ENCODE measurements at regions not wholly inside any gene's neighbourhood (a gene's known extent, or its start where the extent isn't known, plus 50 kb on each side); places are given as distances from the start of the nearest gene placed in this dataset.

DNA sequence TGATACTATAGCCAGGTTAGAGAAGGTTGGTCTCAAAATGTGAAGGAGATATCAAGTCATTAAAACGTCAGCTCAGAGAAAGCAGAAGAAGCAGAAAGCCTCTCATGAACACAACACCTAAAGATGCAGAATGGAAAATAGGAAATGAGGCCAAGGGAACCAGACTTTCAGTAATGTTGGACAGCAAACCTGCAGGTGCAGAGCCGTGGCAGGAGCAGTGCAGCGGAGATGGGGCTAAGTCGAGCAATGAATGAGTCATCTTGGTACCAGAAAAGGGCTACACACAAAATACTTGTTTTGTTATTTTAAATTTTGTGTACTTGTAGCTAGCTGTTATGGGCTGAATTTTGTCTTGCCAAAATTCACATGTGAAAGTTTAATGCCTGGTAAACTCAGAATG is 479.6 kb upstream of the POM121L12 start:
- in situ Hi-C loops (cut with MboI; ENCODE audit: low sequenced_read_pairs), result no loop called here

More for the DNA sequence above, 479.6 kb upstream of the POM121L12 start:
- WGBS, 2 experiments (ENCODE audit: extremely low coverage in 2 of 2, insufficient read length in 1 of 2), result no CpG with 5 or more reads among the region's 4 CpGs
- Histone ChIP-seq H3K4ac (ENCODE audit: low read depth, low read length) (no peak overlapping the region), H3K18ac (ENCODE audit: low read depth, low read length) (no peak overlapping the region), H3K9me1 (ENCODE audit: insufficient read depth, low read length) (no peaks in the 10 kb centered on the region), H3K14ac (replicated peaks; ENCODE audit: low read depth, low read length) (no peak overlapping the region), H3K4me3 (ENCODE audit: insufficient read depth, low read depth, low read length) (no peak overlapping the region), H3K56ac (ENCODE audit: extremely low read depth, insufficient read depth, low read length) (no peak overlapping the region), H3K36me3 (ENCODE audit: control insufficient read depth, insufficient read depth, low read length) (no peaks in the 10 kb centered on the region), H3K4me1 (ENCODE audit: control insufficient read depth, insufficient read depth, low read length) (no peaks in the 10 kb centered on the region), H2BK120ac (ENCODE audit: low read depth, low read length) (no peak overlapping the region), H3K9me3 (ENCODE audit: control insufficient read depth, insufficient read depth, low read length) (peaks cover 6% of the 10 kb centered on the region), H4K20me1 (ENCODE audit: insufficient read depth, low read length) (no peaks in the 10 kb centered on the region), H3K4me2 (ENCODE audit: low read depth, low read length) (no peak overlapping the region), H2BK15ac (ENCODE audit: low read depth, low read length) (no peak overlapping the region), H3K27ac (ENCODE audit: insufficient read depth, low read length) (no peak overlapping the region), H3K79me1 (ENCODE audit: low read depth in 1 of 2, low read length in 2 of 2) (no peaks in the 10 kb centered on the region), H3K9ac (ENCODE audit: low read depth, low read length) (no peak overlapping the region), H4K5ac (ENCODE audit: low read depth, low read length) (no peak overlapping the region), H3K27me3 (ENCODE audit: control insufficient read depth, insufficient read depth, low read length) (no peaks in the 10 kb centered on the region), H4K91ac (ENCODE audit: insufficient read depth, low read depth, low read length) (no peak overlapping the region), H3K23ac (ENCODE audit: low read depth, low read length) (no peak overlapping the region), H2AK9ac (replicated peaks; ENCODE audit: low read depth, low read length, poor library complexity) (no peak overlapping the region), H2AK5ac (ENCODE audit: low read depth, low read length) (no peak overlapping the region), H4K8ac (ENCODE audit: low read depth in 2 of 2, low read length in 2 of 2) (no peak overlapping the region), H2AFZ (replicated peaks; ENCODE audit: low read length, poor library complexity) (no peak overlapping the region), H2BK5ac (ENCODE audit: low read depth, low read length, poor library complexity, severe bottlenecking) (no peak overlapping the region), H2BK20ac (ENCODE audit: low read depth, low read length) (no peak overlapping the region)
- no TSS peak for BruUV-seq (replicated peaks)
- DNase-seq (no peak), ATAC-seq (ENCODE audit: low read depth) (no peak)
- intact Hi-C loops (cut with micrococcal nuclease) (no loop called here), dilution Hi-C loops (cut with HindIII; ENCODE audit: low sequenced_read_pairs, unreplicated experiment) (no loop called here)
- CTCF ChIA-PET, result no interaction called here
- TF ChIP-seq SMC3 (IDR thresholded peaks at IDR 0.05; ENCODE audit: low read depth, low read length) (no peak), MAFK (IDR thresholded peaks at IDR 0.05; ENCODE audit: low read depth, low read length) (no peak), MAZ (IDR thresholded peaks at IDR 0.05; ENCODE audit: borderline replicate concordance, low read depth, low read length) (no peak), NFE2L2 (IDR thresholded peaks at IDR 0.05; ENCODE audit: low read depth, low read length) (no peak), FOS (IDR thresholded peaks at IDR 0.05; ENCODE audit: low read depth, low read length) (no peak), BHLHE40 (IDR thresholded peaks at IDR 0.05; ENCODE audit: low read depth, low read length) (no peak), POLR2A (IDR thresholded peaks at IDR 0.05; ENCODE audit: low read depth, low read length) (no peak), RCOR1 (IDR thresholded peaks at IDR 0.05; ENCODE audit: insufficient replicate concordance, low read length) (no peak), CHD1 (IDR thresholded peaks at IDR 0.05; ENCODE audit: low read depth, low read length) (no peak), MXI1 (IDR thresholded peaks at IDR 0.05; ENCODE audit: borderline replicate concordance, low read depth, low read length) (no peak), RFX5 (IDR thresholded peaks at IDR 0.05; ENCODE audit: low read depth, low read length) (no peak), CEBPB (IDR thresholded peaks at IDR 0.05; ENCODE audit: low read depth, low read length) (no peak), RAD21 (IDR thresholded peaks at IDR 0.05; ENCODE audit: low read length) (no peak)
- TF ChIP-seq, protein P1, sequence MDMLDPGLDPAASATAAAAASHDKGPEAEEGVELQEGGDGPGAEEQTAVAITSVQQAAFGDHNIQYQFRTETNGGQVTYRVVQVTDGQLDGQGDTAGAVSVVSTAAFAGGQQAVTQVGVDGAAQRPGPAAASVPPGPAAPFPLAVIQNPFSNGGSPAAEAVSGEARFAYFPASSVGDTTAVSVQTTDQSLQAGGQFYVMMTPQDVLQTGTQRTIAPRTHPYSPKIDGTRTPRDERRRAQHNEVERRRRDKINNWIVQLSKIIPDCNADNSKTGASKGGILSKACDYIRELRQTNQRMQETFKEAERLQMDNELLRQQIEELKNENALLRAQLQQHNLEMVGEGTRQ (IDR thresholded peaks at IDR 0.05; ENCODE audit: low read depth, low read length), result no peak
- TF ChIP-seq, protein P2, sequence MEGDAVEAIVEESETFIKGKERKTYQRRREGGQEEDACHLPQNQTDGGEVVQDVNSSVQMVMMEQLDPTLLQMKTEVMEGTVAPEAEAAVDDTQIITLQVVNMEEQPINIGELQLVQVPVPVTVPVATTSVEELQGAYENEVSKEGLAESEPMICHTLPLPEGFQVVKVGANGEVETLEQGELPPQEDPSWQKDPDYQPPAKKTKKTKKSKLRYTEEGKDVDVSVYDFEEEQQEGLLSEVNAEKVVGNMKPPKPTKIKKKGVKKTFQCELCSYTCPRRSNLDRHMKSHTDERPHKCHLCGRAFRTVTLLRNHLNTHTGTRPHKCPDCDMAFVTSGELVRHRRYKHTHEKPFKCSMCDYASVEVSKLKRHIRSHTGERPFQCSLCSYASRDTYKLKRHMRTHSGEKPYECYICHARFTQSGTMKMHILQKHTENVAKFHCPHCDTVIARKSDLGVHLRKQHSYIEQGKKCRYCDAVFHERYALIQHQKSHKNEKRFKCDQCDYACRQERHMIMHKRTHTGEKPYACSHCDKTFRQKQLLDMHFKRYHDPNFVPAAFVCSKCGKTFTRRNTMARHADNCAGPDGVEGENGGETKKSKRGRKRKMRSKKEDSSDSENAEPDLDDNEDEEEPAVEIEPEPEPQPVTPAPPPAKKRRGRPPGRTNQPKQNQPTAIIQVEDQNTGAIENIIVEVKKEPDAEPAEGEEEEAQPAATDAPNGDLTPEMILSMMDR (conservative IDR thresholded peaks at IDR 0.05; ENCODE audit: low read depth, low read length), result no peak
- TF ChIP-seq, protein P3, sequence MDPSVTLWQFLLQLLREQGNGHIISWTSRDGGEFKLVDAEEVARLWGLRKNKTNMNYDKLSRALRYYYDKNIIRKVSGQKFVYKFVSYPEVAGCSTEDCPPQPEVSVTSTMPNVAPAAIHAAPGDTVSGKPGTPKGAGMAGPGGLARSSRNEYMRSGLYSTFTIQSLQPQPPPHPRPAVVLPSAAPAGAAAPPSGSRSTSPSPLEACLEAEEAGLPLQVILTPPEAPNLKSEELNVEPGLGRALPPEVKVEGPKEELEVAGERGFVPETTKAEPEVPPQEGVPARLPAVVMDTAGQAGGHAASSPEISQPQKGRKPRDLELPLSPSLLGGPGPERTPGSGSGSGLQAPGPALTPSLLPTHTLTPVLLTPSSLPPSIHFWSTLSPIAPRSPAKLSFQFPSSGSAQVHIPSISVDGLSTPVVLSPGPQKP (IDR thresholded peaks at IDR 0.05; ENCODE audit: borderline replicate concordance, low read depth, low read length), result no peak
- POLR2A ChIA-PET (ENCODE audit: unreplicated experiment), result no interaction called here
